ENCODE measurements at regions not wholly inside any gene's neighbourhood (a gene's known extent, or its start where the extent isn't known, plus 50 kb on each side); places are given as distances from the start of the nearest gene placed in this dataset.

- H3K9ac ChIP-seq = no peak overlapping the region
- H3K27ac ChIP-seq = no peak overlapping the region
- H3F3A ChIP-seq (ENCODE audit: low read depth) = no peaks in the 10 kb centered on the region
- no peaks in the 10 kb centered on the region for H3K36me3 ChIP-seq
- no peaks in the 10 kb centered on the region for H3K36me3 Mint-ChIP-seq
- H3K4me1 Mint-ChIP-seq = peaks cover 22% of the 10 kb centered on the region
- no peaks in the 10 kb centered on the region for H4K20me1 ChIP-seq (ENCODE audit: low read depth)
- peaks cover 9% of the 10 kb centered on the region for H3K9me3 Mint-ChIP-seq
- DNase-seq (ENCODE audit: low spot score) = no peak
- no peak overlapping the region for H3K4me3 ChIP-seq
- H3K4me2 ChIP-seq = no peak overlapping the region
- TF ChIP-seq, protein P1, sequence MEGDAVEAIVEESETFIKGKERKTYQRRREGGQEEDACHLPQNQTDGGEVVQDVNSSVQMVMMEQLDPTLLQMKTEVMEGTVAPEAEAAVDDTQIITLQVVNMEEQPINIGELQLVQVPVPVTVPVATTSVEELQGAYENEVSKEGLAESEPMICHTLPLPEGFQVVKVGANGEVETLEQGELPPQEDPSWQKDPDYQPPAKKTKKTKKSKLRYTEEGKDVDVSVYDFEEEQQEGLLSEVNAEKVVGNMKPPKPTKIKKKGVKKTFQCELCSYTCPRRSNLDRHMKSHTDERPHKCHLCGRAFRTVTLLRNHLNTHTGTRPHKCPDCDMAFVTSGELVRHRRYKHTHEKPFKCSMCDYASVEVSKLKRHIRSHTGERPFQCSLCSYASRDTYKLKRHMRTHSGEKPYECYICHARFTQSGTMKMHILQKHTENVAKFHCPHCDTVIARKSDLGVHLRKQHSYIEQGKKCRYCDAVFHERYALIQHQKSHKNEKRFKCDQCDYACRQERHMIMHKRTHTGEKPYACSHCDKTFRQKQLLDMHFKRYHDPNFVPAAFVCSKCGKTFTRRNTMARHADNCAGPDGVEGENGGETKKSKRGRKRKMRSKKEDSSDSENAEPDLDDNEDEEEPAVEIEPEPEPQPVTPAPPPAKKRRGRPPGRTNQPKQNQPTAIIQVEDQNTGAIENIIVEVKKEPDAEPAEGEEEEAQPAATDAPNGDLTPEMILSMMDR (IDR thresholded peaks at IDR 0.05) = no peak
- TF ChIP-seq EZH2 (IDR thresholded peaks at IDR 0.05) (no peak), EZH2phosphoT487 (IDR thresholded peaks at IDR 0.05) (no peak)
- H3K27ac Mint-ChIP-seq = no peak overlapping the region
- peaks cover 11% of the 10 kb centered on the region for H3K27me3 Mint-ChIP-seq (ENCODE audit: insufficient read depth, low read depth)
- H3K79me2 ChIP-seq (ENCODE audit: low read depth) = no peaks in the 10 kb centered on the region
- H2AFZ ChIP-seq (replicated peaks) = no peak overlapping the region
- no peak overlapping the region for H3K4me3 Mint-ChIP-seq
- no peaks in the 10 kb centered on the region for H3K9me3 ChIP-seq (ENCODE audit: low read depth)
- no peaks in the 10 kb centered on the region for H3K27me3 ChIP-seq
- H3K4me1 ChIP-seq = peaks cover 7% of the 10 kb centered on the region
These were observed 227.0 kb downstream of the BUB3 start for GRCh38 chr10:123381224-123381623.

- Histone ChIP-seq H3K4me3 (no peak overlapping the region), H3K27ac (no peak overlapping the region), H3K36me3 (no peaks in the 10 kb centered on the region), H3K4me1 (peaks cover 7% of the 10 kb centered on the region), H3F3A (ENCODE audit: low read depth) (no peaks in the 10 kb centered on the region), H3K27me3 (no peaks in the 10 kb centered on the region), H3K9me3 (ENCODE audit: low read depth) (no peaks in the 10 kb centered on the region), H2AFZ (replicated peaks) (no peak overlapping the region), H3K4me2 (no peak overlapping the region), H3K9ac (no peak overlapping the region), H4K20me1 (ENCODE audit: low read depth) (no peaks in the 10 kb centered on the region), H3K79me2 (ENCODE audit: low read depth) (no peaks in the 10 kb centered on the region)
- H3K4me1 Mint-ChIP-seq = peaks cover 22% of the 10 kb centered on the region
- no peak overlapping the region for H3K27ac Mint-ChIP-seq
- H3K36me3 Mint-ChIP-seq = no peaks in the 10 kb centered on the region
- TF ChIP-seq EZH2 (IDR thresholded peaks at IDR 0.05) (no peak), EZH2phosphoT487 (IDR thresholded peaks at IDR 0.05) (no peak)
- TF ChIP-seq, protein P1 (IDR thresholded peaks at IDR 0.05) = no peak
- H3K4me3 Mint-ChIP-seq = no peak overlapping the region
- H3K9me3 Mint-ChIP-seq = peaks cover 13% of the 10 kb centered on the region
- H3K27me3 Mint-ChIP-seq (ENCODE audit: insufficient read depth, low read depth) = peaks cover 11% of the 10 kb centered on the region
- no peak for DNase-seq (ENCODE audit: low spot score)
These were observed 228.3 kb downstream of the BUB3 start for GRCh38 chr10:123382491-123382890.

- Histone ChIP-seq H3K4me3 (no peak overlapping the region), H3K27ac (no peak overlapping the region), H3K79me2 (ENCODE audit: low read depth) (no peaks in the 10 kb centered on the region), H3K9me3 (ENCODE audit: low read depth) (peaks cover 7% of the 10 kb centered on the region), H3K36me3 (no peaks in the 10 kb centered on the region), H2AFZ (replicated peaks) (no peak overlapping the region), H3K4me1 (peaks cover 7% of the 10 kb centered on the region), H4K20me1 (ENCODE audit: low read depth) (no peaks in the 10 kb centered on the region), H3K9ac (no peak overlapping the region), H3K4me2 (no peak overlapping the region), H3F3A (ENCODE audit: low read depth) (no peaks in the 10 kb centered on the region), H3K27me3 (no peaks in the 10 kb centered on the region)
- no peak overlapping the region for H3K27ac Mint-ChIP-seq
- peaks cover 8% of the 10 kb centered on the region for H3K27me3 Mint-ChIP-seq (ENCODE audit: insufficient read depth, low read depth)
- no peak for DNase-seq (ENCODE audit: low spot score)
- H3K36me3 Mint-ChIP-seq = no peaks in the 10 kb centered on the region
- peaks cover 27% of the 10 kb centered on the region for H3K9me3 Mint-ChIP-seq
- TF ChIP-seq EZH2phosphoT487 (IDR thresholded peaks at IDR 0.05) = no peak
- TF ChIP-seq, protein P1 (IDR thresholded peaks at IDR 0.05) = no peak
- TF ChIP-seq EZH2 (IDR thresholded peaks at IDR 0.05) = no peak
- H3K4me1 Mint-ChIP-seq = peaks cover 15% of the 10 kb centered on the region
- no peak overlapping the region for H3K4me3 Mint-ChIP-seq
These were observed 231.4 kb downstream of the BUB3 start for GRCh38 chr10:123385508-123386080.

Data from neural progenitor cell (in vitro differentiated cells).